ENCODE measurements at regions not wholly inside any gene's neighbourhood (a gene's known extent, or its start where the extent isn't known, plus 50 kb on each side); places are given as distances from the start of the nearest gene placed in this dataset.
"Not testable (repeated sequence)": the region's sequence is repeated elsewhere in the genome, so short reads cannot be mapped to it uniquely, and the experiment has no call there.

- no peak for DNase-seq (ENCODE audit: low read depth in 2 of 2)
Measured at GRCh38 chrX:20715176-20715575, 448.5 kb upstream of the RPS6KA3 start.

GRCh38 chrX:20712811-20713210, 446.1 kb upstream of the RPS6KA3 start:
- DNase-seq (ENCODE audit: low read depth in 2 of 2): no peak

- no peak for DNase-seq (ENCODE audit: low read depth in 2 of 2)
Measured at GRCh38 chrX:20711366-20711765, 444.7 kb upstream of the RPS6KA3 start.

GRCh38 chrX:20693078-20693477, 426.4 kb upstream of the RPS6KA3 start:
- no peak for DNase-seq (ENCODE audit: low read depth in 2 of 2)

- no peak for DNase-seq (ENCODE audit: low read depth in 2 of 2)
Measured at GRCh38 chrX:20686256-20686655, 419.5 kb upstream of the RPS6KA3 start.

GRCh38 chrX:20685652-20686051, 418.9 kb upstream of the RPS6KA3 start:
- no peak for DNase-seq (ENCODE audit: low read depth in 2 of 2)

GRCh38 chrX:20681683-20682082, 415.0 kb upstream of the RPS6KA3 start:
- no peak for DNase-seq (ENCODE audit: low read depth in 2 of 2)

- DNase-seq (ENCODE audit: low read depth in 2 of 2): no peak
Measured at GRCh38 chrX:20680998-20681397, 414.3 kb upstream of the RPS6KA3 start.

- DNase-seq (ENCODE audit: low read depth in 2 of 2): no peak
Measured at GRCh38 chrX:20672476-20672875, 405.8 kb upstream of the RPS6KA3 start.

GRCh38 chrX:20671746-20672145, 405.0 kb upstream of the RPS6KA3 start:
- DNase-seq (ENCODE audit: low read depth in 2 of 2): not testable (repeated sequence)

GRCh38 chrX:20670611-20671010, 403.9 kb upstream of the RPS6KA3 start:
- no peak for DNase-seq (ENCODE audit: low read depth in 2 of 2)

- no peak for DNase-seq (ENCODE audit: low read depth in 2 of 2)
Measured at GRCh38 chrX:20668550-20668949, 401.8 kb upstream of the RPS6KA3 start.

GRCh38 chrX:20666331-20666730, 399.6 kb upstream of the RPS6KA3 start:
- DNase-seq (ENCODE audit: low read depth in 2 of 2): no peak

GRCh38 chrX:20665481-20665880, 398.8 kb upstream of the RPS6KA3 start:
- DNase-seq (ENCODE audit: low read depth in 2 of 2): no peak

GRCh38 chrX:20664774-20665173, 398.1 kb upstream of the RPS6KA3 start:
- DNase-seq (ENCODE audit: low read depth in 2 of 2): no peak

GRCh38 chrX:20664131-20664530, 397.4 kb upstream of the RPS6KA3 start:
- no peak for DNase-seq (ENCODE audit: low read depth in 2 of 2)

GRCh38 chrX:20663336-20663735, 396.6 kb upstream of the RPS6KA3 start:
- no peak for DNase-seq (ENCODE audit: low read depth in 2 of 2)

GRCh38 chrX:20656721-20657120, 390.0 kb upstream of the RPS6KA3 start:
- no peak for DNase-seq (ENCODE audit: low read depth in 2 of 2)

- no peak for DNase-seq (ENCODE audit: low read depth in 2 of 2)
Measured at GRCh38 chrX:20654596-20655106, 387.9 kb upstream of the RPS6KA3 start.

GRCh38 chrX:20653070-20653469, 386.4 kb upstream of the RPS6KA3 start:
- DNase-seq (ENCODE audit: low read depth in 2 of 2): no peak

- no peak for DNase-seq (ENCODE audit: low read depth in 2 of 2)
Measured at GRCh38 chrX:20641954-20642353, 375.2 kb upstream of the RPS6KA3 start.

GRCh38 chrX:20639115-20639514, 372.4 kb upstream of the RPS6KA3 start:
- no peak for DNase-seq (ENCODE audit: low read depth in 2 of 2)

- DNase-seq (ENCODE audit: low read depth in 2 of 2): no peak
Measured at GRCh38 chrX:20637351-20637750, 370.6 kb upstream of the RPS6KA3 start.

- no peak for DNase-seq (ENCODE audit: low read depth in 2 of 2)
Measured at GRCh38 chrX:20633451-20633850, 366.7 kb upstream of the RPS6KA3 start.

GRCh38 chrX:20623448-20623847, 356.7 kb upstream of the RPS6KA3 start:
- DNase-seq (ENCODE audit: low read depth in 2 of 2): no peak

Data from activated CD8-positive, alpha-beta memory T cell treated with anti-CD3 and anti-CD28 coated beads for 4 hours (primary cell).